IMR-90 (cell line): ENCODE measurements at regions not wholly inside any gene's neighbourhood (a gene's known extent, or its start where the extent isn't known, plus 50 kb on each side); places are given as distances from the start of the nearest gene placed in this dataset.

Source experiments
- ATAC-seq: fragments of 200-7000 bp; cut with Tn5 transposase; 2 replicates; pipeline ENCODE4 v1.9.1; 2020; ENCODE audit warnings: low read depth, mild to moderate bottlenecking, moderate library complexity
- BruUV-seq: library from RNA; stranded (reverse); fragments of 400-500 nt; replicated peaks from 2 replicates; lab custom pipeline; 2021; lab: Mats Ljungman, UMichigan
- CTCF ChIA-PET: fragments of 300-600 bp; formaldehyde crosslinking; extraction: SDS; loops from one replicate; lab custom pipeline; 2021; ENCODE audit warnings: antibody characterized with exemption; lab: Yijun Ruan, JAX
- POLR2A ChIA-PET: fragments of 300-600 bp; sonication (Branson Sonifier 250); formaldehyde crosslinking; loops from one replicate; lab custom pipeline; 2022; ENCODE audit warnings: antibody characterized with exemption; ENCODE audit not compliant: unreplicated experiment; lab: Charles Lee
- DNase-seq: peaks from one replicate; pipeline ENCODE4 v3.0.0; 2013
- H2AFZ ChIP-seq: replicated peaks from 2 replicates; pipeline ENCODE3; 2013; ENCODE audit warnings: low read length, mild to moderate bottlenecking; ENCODE audit not compliant: poor library complexity
- H2AK5ac ChIP-seq: 2 replicates; pipeline ENCODE4 v1.6.1; 2013; ENCODE audit warnings: low read depth, low read length, inconsistent platforms
- H2AK9ac ChIP-seq: replicated peaks from 2 replicates; pipeline ENCODE3; 2013; ENCODE audit warnings: mild to moderate bottlenecking, low read depth, low read length, moderate library complexity; ENCODE audit not compliant: poor library complexity
- H2BK120ac ChIP-seq: 2 replicates; pipeline ENCODE4 v1.6.1; 2013; ENCODE audit warnings: low read depth, low read length, inconsistent platforms
- H2BK15ac ChIP-seq: 3 replicates; pipeline ENCODE4 v1.6.1; 2013; ENCODE audit warnings: low read depth, low read length, inconsistent platforms
- H2BK20ac ChIP-seq: 2 replicates; pipeline ENCODE4 v1.6.1; 2013; ENCODE audit warnings: low read depth, mild to moderate bottlenecking, inconsistent platforms, low read length, moderate library complexity
- H2BK5ac ChIP-seq: 2 replicates; pipeline ENCODE4 v1.6.1; 2013; ENCODE audit warnings: mild to moderate bottlenecking, low read depth, low read length, inconsistent platforms; ENCODE audit not compliant: poor library complexity, severe bottlenecking
- H3K14ac ChIP-seq: replicated peaks from 2 replicates; pipeline ENCODE4 v1.6.1; 2013; ENCODE audit warnings: low read depth, low read length, inconsistent platforms
- H3K18ac ChIP-seq: 2 replicates; pipeline ENCODE4 v1.6.1; 2013; ENCODE audit warnings: low read depth, low read length, control low read depth
- H3K23ac ChIP-seq: 2 replicates; pipeline ENCODE4 v1.6.1; 2013; ENCODE audit warnings: low read depth, low read length, inconsistent platforms
- H3K27ac ChIP-seq: 2 replicates; pipeline ENCODE4 v1.5.1; 2013; ENCODE audit warnings: mild to moderate bottlenecking, control low read depth, low read length; ENCODE audit not compliant: insufficient read depth
- H3K27me3 ChIP-seq: 2 replicates; pipeline ENCODE4 v1.6.1; 2013; ENCODE audit warnings: low read length; ENCODE audit not compliant: control insufficient read depth, insufficient read depth
- H3K36me3 ChIP-seq: 2 replicates; pipeline ENCODE4 v1.6.1; 2013; ENCODE audit warnings: low read length, mixed read lengths; ENCODE audit not compliant: control insufficient read depth, insufficient read depth
- H3K4ac ChIP-seq: 2 replicates; pipeline ENCODE4 v1.6.1; 2013; ENCODE audit warnings: low read depth, low read length, inconsistent platforms
- H3K4me1 ChIP-seq: 2 replicates; pipeline ENCODE4 v1.6.1; 2013; ENCODE audit warnings: low read length, mixed read lengths; ENCODE audit not compliant: control insufficient read depth, insufficient read depth
- H3K4me2 ChIP-seq: 2 replicates; pipeline ENCODE4 v1.6.1; 2013; ENCODE audit warnings: low read depth, mild to moderate bottlenecking, control low read depth, low read length, moderate library complexity
- H3K4me3 ChIP-seq: 2 replicates; pipeline ENCODE4 v1.5.1; 2013; ENCODE audit warnings: low read depth, mild to moderate bottlenecking, control low read depth, low read length, moderate library complexity; ENCODE audit not compliant: insufficient read depth
- H3K56ac ChIP-seq: 2 replicates; pipeline ENCODE4 v1.6.1; 2013; ENCODE audit warnings: low read length, inconsistent platforms; ENCODE audit not compliant: insufficient read depth; ENCODE audit errors: extremely low read depth
- H3K79me1 ChIP-seq, 2 experiments: 2 replicates each; pipeline ENCODE4 v1.6.1; 2013; ENCODE audit warnings: low read length in 2 of 2, inconsistent platforms in 1 of 2, low read depth in 1 of 2
- H3K9ac ChIP-seq: 2 replicates; pipeline ENCODE4 v1.6.1; 2013; ENCODE audit warnings: low read depth, low read length, control low read depth
- H3K9me1 ChIP-seq: 2 replicates; pipeline ENCODE4 v1.6.1; 2013; ENCODE audit warnings: low read length, inconsistent platforms; ENCODE audit not compliant: insufficient read depth
- H3K9me3 ChIP-seq: 2 replicates; pipeline ENCODE4 v1.6.1; 2013; ENCODE audit warnings: low read length; ENCODE audit not compliant: control insufficient read depth, insufficient read depth
- H4K20me1 ChIP-seq: 2 replicates; pipeline ENCODE4 v1.6.1; 2013; ENCODE audit warnings: low read length, inconsistent platforms; ENCODE audit not compliant: insufficient read depth
- H4K5ac ChIP-seq: 2 replicates; pipeline ENCODE4 v1.6.1; 2013; ENCODE audit warnings: mild to moderate bottlenecking, low read depth, low read length, control low read depth
- H4K8ac ChIP-seq, 2 experiments: 2 replicates each; pipeline ENCODE4 v1.6.1; 2013; ENCODE audit warnings: low read depth in 2 of 2, low read length in 2 of 2, control low read depth in 1 of 2, inconsistent platforms in 1 of 2
- H4K91ac ChIP-seq: 2 replicates; pipeline ENCODE4 v1.6.1; 2013; ENCODE audit warnings: low read depth, low read length, inconsistent platforms; ENCODE audit not compliant: insufficient read depth
- BHLHE40 ChIP-seq: fragments of 150-350 bp; IDR thresholded peaks from 2 replicates; pipeline ENCODE4 v1.6.1; 2016; ENCODE audit warnings: mild to moderate bottlenecking, low read depth, low read length
- CEBPB ChIP-seq: IDR thresholded peaks from 2 replicates; pipeline ENCODE4 v1.6.1; 2012; ENCODE audit warnings: low read depth, low read length, improper control_type of control experiment
- CTCF ChIP-seq: conservative IDR thresholded peaks from 2 replicates; pipeline ENCODE4 v1.5.1; 2012; ENCODE audit warnings: mild to moderate bottlenecking, low read depth, low read length, improper control_type of control experiment
- ELK1 ChIP-seq: fragments of 150-350 bp; IDR thresholded peaks from 2 replicates; pipeline ENCODE4 v1.6.1; 2016; ENCODE audit warnings: low read depth, mild to moderate bottlenecking, low read length, moderate library complexity, borderline replicate concordance
- FOS ChIP-seq: fragments of 150-350 bp; IDR thresholded peaks from 2 replicates; pipeline ENCODE4 v1.6.1; 2016; ENCODE audit warnings: low read depth, low read length
- MAFK ChIP-seq: IDR thresholded peaks from 2 replicates; pipeline ENCODE4 v1.6.1; 2012; ENCODE audit warnings: low read depth, low read length, improper control_type of control experiment
- MAZ ChIP-seq: IDR thresholded peaks from 2 replicates; pipeline ENCODE4 v1.6.1; 2012; ENCODE audit warnings: low read depth, mild to moderate bottlenecking, low read length, improper control_type of control experiment, moderate library complexity, borderline replicate concordance
- MXI1 ChIP-seq: IDR thresholded peaks from 2 replicates; pipeline ENCODE4 v1.6.1; 2012; ENCODE audit warnings: low read depth, mild to moderate bottlenecking, low read length, moderate library complexity, borderline replicate concordance
- NFE2L2 ChIP-seq: fragments of 150-350 bp; IDR thresholded peaks from 2 replicates; pipeline ENCODE4 v1.6.1; 2016; ENCODE audit warnings: low read depth, mild to moderate bottlenecking, low read length
- POLR2A ChIP-seq: IDR thresholded peaks from 2 replicates; pipeline ENCODE4 v1.6.1; 2012; ENCODE audit warnings: mild to moderate bottlenecking, low read depth, low read length
- RFX5 ChIP-seq: IDR thresholded peaks from 2 replicates; pipeline ENCODE4 v1.8.0; 2012; ENCODE audit warnings: low read depth, mild to moderate bottlenecking, low read length, moderate library complexity
- USF2 ChIP-seq: fragments of 150-350 bp; IDR thresholded peaks from 2 replicates; pipeline ENCODE4 v1.6.1; 2017; ENCODE audit warnings: mild to moderate bottlenecking, antibody characterized with exemption, low read length, low read depth
- WGBS, 2 experiments: methylation state at CpG; one replicate each; pipeline versions ENCODE4 v1.1.5 to v1.1.7; 2013; ENCODE audit warnings: missing lambda C conversion rate in 2 of 2; ENCODE audit not compliant: insufficient read length in 1 of 2; ENCODE audit errors: extremely low coverage in 2 of 2; 5-methylcytosine and 5-hydroxymethylcytosine counted together
- dilution Hi-C: fragments of 300-500 bp; cut with HindIII; formaldehyde crosslinking; loops from one replicate; pipeline ENCODE4 v1.14.3; 2018; ENCODE audit warnings: low sequenced_read_pairs; ENCODE audit not compliant: unreplicated experiment
- in situ Hi-C: fragments of 300-500 bp; cut with MboI; formaldehyde crosslinking; loops from 3 replicates; pipeline ENCODE4 v1.14.3; 2019; ENCODE audit warnings: low sequenced_read_pairs, inconsistent platforms, mixed read lengths
- intact Hi-C: fragments of 100-400 bp; cut with micrococcal nuclease; formaldehyde crosslinking; loops from 2 replicates; pipeline ENCODE4 v1.10.0; 2022

DNA sequence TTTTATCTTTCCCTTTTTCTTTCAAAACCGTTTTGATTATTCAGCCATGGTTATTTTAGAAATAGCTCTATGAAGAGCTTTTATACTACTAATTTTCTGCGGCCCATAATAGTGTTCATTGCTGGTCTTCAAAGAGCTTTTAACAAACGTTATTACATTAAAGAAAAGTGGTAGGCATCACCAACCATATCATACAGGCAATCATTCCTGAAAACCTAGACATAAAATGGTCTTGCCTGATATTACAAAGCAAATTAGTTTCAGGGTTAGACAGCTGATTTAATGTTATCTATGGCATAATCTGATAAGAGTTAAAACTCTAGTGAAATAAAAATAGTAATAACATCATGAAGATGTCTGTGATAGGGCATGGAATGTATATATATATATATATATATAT lies 89.7 kb upstream of the CNTN1 start:
- CTCF ChIA-PET = no interaction called here
- dilution Hi-C loops = no loop called here
- DNase-seq = no peak

More for the DNA sequence above, 89.7 kb upstream of the CNTN1 start:
- Histone ChIP-seq H3K79me1 (no peaks in the 10 kb centered on the region), H3K4ac (no peak overlapping the region), H3K4me3 (no peak overlapping the region), H2BK20ac (no peak overlapping the region), H3K14ac (no peak overlapping the region), H3K18ac (no peak overlapping the region), H3K9ac (no peak overlapping the region), H2AK9ac (no peak overlapping the region), H3K9me1 (no peaks in the 10 kb centered on the region), H3K9me3 (0 out of 2 replicates have a peak, but pooled peaks cover 2% of the 10 kb centered on the region), H3K23ac (no peak overlapping the region), H3K4me2 (no peak overlapping the region), H3K27me3 (no peaks in the 10 kb centered on the region), H4K20me1 (no peaks in the 10 kb centered on the region), H2BK15ac (no peak overlapping the region), H4K91ac (no peak overlapping the region), H2AK5ac (no peak overlapping the region), H2BK120ac (no peak overlapping the region), H3K4me1 (no peaks in the 10 kb centered on the region), H3K56ac (no peak overlapping the region), H4K8ac (no peak overlapping the region), H3K27ac (no peak overlapping the region), H4K5ac (no peak overlapping the region), H2BK5ac (no peak overlapping the region), H3K36me3 (no peaks in the 10 kb centered on the region), H2AFZ (no peak overlapping the region)
- WGBS, 2 experiments = no CpG with 5 or more reads among the region's 3 CpGs
- no peak for ATAC-seq
- intact Hi-C loops = no loop called here
- in situ Hi-C loops = no loop called here
- POLR2A ChIA-PET = no interaction called here
- no peak for TF ChIP-seq RFX5
- TF ChIP-seq POLR2A = no peak
- TF ChIP-seq MAFK = no peak
- no peak for TF ChIP-seq FOS
- no peak for TF ChIP-seq ELK1
- no peak for TF ChIP-seq CEBPB
- TF ChIP-seq USF2 = no peak
- TF ChIP-seq CTCF = no peak
- no peak for TF ChIP-seq MXI1
- no peak for TF ChIP-seq MAZ
- no peak for TF ChIP-seq BHLHE40
- no peak for TF ChIP-seq NFE2L2
- no TSS peak for BruUV-seq
